ENCODE measurements at regions not wholly inside any gene's neighbourhood (a gene's known extent, or its start where the extent isn't known, plus 50 kb on each side); places are given as distances from the start of the nearest gene placed in this dataset.

DNA sequence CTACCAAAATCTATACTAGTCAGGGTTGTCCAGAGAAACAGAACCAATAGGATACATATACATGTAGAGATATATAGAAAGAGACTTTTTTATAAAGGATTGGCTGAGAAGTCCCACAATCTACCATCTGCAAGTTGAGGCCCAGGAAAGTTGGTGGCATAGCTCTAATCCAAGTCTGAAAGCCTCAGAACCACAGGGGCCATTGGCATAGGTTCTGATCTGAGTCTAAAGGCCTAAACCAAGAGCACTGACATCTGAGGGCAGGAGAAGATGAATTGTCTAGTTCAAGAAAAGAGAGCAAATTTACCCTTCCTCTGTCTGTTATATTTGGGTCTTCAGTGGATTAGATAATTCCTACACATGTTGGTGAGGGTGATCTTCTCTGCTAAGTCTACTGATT is 433.1 kb downstream of the ADAMTS20 start:
- no peak for DNase-seq (ENCODE audit: low read depth, low spot score)
- Mint-ChIP-seq H3K4me1 (peaks cover 5% of the 10 kb centered on the region), H3K27ac (ENCODE audit: unreplicated experiment) (no peak overlapping the region), H3K9me3 (no peaks in the 10 kb centered on the region), H3K27me3 (ENCODE audit: low read depth) (no peaks in the 10 kb centered on the region), H3K4me3 (no peak overlapping the region), H3K36me3 (ENCODE audit: low read depth) (no peaks in the 10 kb centered on the region)
- TF ChIP-seq, protein P1, sequence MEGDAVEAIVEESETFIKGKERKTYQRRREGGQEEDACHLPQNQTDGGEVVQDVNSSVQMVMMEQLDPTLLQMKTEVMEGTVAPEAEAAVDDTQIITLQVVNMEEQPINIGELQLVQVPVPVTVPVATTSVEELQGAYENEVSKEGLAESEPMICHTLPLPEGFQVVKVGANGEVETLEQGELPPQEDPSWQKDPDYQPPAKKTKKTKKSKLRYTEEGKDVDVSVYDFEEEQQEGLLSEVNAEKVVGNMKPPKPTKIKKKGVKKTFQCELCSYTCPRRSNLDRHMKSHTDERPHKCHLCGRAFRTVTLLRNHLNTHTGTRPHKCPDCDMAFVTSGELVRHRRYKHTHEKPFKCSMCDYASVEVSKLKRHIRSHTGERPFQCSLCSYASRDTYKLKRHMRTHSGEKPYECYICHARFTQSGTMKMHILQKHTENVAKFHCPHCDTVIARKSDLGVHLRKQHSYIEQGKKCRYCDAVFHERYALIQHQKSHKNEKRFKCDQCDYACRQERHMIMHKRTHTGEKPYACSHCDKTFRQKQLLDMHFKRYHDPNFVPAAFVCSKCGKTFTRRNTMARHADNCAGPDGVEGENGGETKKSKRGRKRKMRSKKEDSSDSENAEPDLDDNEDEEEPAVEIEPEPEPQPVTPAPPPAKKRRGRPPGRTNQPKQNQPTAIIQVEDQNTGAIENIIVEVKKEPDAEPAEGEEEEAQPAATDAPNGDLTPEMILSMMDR (conservative IDR thresholded peaks at IDR 0.05): no peak

DNA sequence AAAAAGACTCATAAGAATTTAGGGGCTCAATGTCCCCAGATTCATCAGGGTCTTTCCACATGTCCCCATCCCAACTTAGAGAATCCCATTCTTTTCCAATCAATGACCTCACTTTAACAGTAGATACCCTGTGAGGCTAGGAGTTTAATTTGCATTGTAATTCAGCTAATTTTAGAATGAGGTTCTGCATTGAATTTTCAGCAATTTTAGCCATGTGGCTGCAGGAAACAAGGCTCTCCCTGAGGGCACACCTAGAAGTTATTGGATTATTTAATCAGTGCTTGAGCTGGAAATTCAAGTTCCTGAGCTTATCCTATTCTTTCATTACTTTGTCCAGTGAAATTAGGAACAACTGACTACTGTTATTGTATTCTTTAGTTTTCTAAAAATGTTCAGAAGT is 433.8 kb downstream of the ADAMTS20 start:
- H3K9me3 Mint-ChIP-seq: no peaks in the 10 kb centered on the region
- DNase-seq (ENCODE audit: low read depth, low spot score): no peak
- peaks cover 6% of the 10 kb centered on the region for H3K4me1 Mint-ChIP-seq
- no peak overlapping the region for H3K4me3 Mint-ChIP-seq
- H3K27ac Mint-ChIP-seq (ENCODE audit: unreplicated experiment): no peak overlapping the region
- H3K36me3 Mint-ChIP-seq (ENCODE audit: low read depth): no peaks in the 10 kb centered on the region
- TF ChIP-seq, protein P1 (conservative IDR thresholded peaks at IDR 0.05): no peak
- no peaks in the 10 kb centered on the region for H3K27me3 Mint-ChIP-seq (ENCODE audit: low read depth)

DNA sequence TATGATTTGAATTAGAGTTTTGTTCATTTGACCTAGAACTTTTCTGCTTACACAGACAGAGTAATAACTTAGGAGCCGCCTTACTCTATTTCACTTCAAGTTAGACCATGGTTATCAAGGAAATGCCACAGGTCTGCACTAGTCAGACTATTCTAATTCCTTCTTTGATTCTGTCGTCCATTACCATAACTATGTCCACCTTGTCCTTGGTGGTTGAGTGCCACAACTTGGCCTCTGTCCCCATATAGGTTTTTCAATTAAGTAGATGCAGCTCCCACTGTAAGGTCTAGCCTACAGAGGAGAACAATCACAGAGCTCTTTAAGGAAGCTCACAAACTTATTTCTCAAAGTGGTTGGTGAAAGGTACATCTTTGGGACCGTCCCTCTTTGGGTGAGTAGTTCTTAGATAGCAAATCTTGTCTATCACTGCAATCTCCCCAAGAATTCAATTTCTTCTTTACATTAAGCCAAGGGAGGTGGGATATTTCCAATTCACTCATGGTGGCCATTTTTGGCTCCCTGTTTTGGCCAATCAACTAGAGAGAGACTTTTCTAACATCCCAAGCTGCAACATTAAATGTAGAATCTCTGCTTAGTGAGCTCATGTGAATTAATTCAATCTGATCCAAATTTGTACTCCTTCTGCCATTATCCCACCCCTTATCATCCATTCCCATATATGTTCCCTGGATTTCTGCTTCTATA is 434.6 kb downstream of the ADAMTS20 start:
- H3K36me3 Mint-ChIP-seq (ENCODE audit: low read depth): no peaks in the 10 kb centered on the region
- no peak overlapping the region for H3K4me3 Mint-ChIP-seq
- no peak overlapping the region for H3K27ac Mint-ChIP-seq (ENCODE audit: unreplicated experiment)
- DNase-seq (ENCODE audit: low read depth, low spot score): no peak
- H3K9me3 Mint-ChIP-seq: no peaks in the 10 kb centered on the region
- peaks cover 12% of the 10 kb centered on the region for H3K4me1 Mint-ChIP-seq
- TF ChIP-seq, protein P1 (conservative IDR thresholded peaks at IDR 0.05): no peak
- no peaks in the 10 kb centered on the region for H3K27me3 Mint-ChIP-seq (ENCODE audit: low read depth)

DNA sequence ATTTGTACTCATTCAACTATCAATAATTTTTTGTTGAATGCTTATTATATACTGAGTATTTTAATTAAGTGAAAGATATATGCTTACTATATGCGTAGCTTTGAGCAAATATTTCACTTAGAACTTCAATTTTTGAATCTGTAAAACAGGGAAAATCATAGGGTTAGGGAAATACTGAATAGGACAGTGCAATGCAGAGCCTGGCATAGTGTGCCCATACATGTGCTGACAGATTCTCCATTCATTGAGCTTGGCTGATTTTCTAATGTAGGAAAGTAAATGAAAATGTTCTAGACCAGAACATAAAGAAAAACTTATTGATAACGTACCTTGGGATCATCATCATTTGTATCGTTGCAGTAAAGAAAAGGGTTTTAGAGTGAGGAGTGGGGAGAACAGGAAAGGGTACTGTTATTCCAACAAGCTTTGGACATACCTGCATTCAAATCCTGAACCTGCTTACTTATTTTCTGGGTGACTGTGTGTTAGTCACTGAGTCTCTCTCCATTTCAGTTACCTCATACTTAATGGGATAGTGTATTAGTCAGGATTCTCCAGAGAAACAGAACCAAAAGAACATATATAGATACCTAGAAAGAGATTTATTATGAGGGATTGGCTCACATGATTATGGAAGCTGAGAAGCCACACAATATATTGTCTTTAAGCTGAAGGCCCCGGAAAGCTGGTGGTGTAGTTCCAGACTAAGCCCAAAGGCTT is 436.4 kb downstream of the ADAMTS20 start:
- Mint-ChIP-seq H3K9me3 (no peaks in the 10 kb centered on the region), H3K36me3 (ENCODE audit: low read depth) (no peaks in the 10 kb centered on the region), H3K27ac (ENCODE audit: unreplicated experiment) (no peak overlapping the region), H3K4me3 (no peak overlapping the region), H3K27me3 (ENCODE audit: low read depth) (no peaks in the 10 kb centered on the region), H3K4me1 (peaks cover 23% of the 10 kb centered on the region)
- TF ChIP-seq, protein P1 (conservative IDR thresholded peaks at IDR 0.05): no peak
- DNase-seq (ENCODE audit: low read depth, low spot score): no peak

DNA sequence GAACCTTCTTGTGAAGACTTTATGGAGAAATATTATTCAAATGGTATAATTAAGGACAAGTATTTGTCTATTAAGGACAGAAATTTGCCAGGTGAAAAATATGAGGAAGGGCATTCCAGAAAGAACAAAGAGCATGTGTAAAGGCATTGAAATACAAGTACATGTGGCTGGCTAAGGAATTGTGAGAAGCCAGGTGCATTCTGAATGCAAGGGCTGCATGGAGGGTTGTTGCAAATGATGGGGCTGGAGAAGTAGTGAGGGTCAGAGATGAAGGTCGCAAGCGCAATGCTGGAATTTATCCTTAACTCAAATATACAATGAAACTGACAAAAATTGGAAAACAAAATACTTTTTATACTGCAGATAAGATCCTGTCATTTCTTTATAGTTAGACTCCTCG is 437.7 kb downstream of the ADAMTS20 start:
- H3K27ac Mint-ChIP-seq (ENCODE audit: unreplicated experiment): no peak overlapping the region
- TF ChIP-seq, protein P1 (conservative IDR thresholded peaks at IDR 0.05): no peak
- H3K9me3 Mint-ChIP-seq: no peaks in the 10 kb centered on the region
- DNase-seq (ENCODE audit: low read depth, low spot score): no peak
- peaks cover 18% of the 10 kb centered on the region for H3K4me1 Mint-ChIP-seq
- H3K4me3 Mint-ChIP-seq: no peak overlapping the region
- H3K27me3 Mint-ChIP-seq (ENCODE audit: low read depth): no peaks in the 10 kb centered on the region
- H3K36me3 Mint-ChIP-seq (ENCODE audit: low read depth): no peaks in the 10 kb centered on the region
